Fibroblast of lung (primary cell): ENCODE measurements at regions not wholly inside any gene's neighbourhood (a gene's known extent, or its start where the extent isn't known, plus 50 kb on each side); places are given as distances from the start of the nearest gene placed in this dataset.

ENCODE experiments used
- DNase-seq, 2 donors: peaks; one replicate each; pipeline versions ENCODE4 v3.0.0 to v3.0.0-alpha.2; 2010; ENCODE audit warnings: low read depth in 2 of 2
- H2AFZ ChIP-seq: 2 replicates; pipeline ENCODE4 v1.5.1; 2012; ENCODE audit warnings: low read length, control low read depth, inconsistent platforms
- H3K27ac ChIP-seq: 2 replicates; pipeline ENCODE4 v1.5.1; 2011; ENCODE audit warnings: low read length, control low read depth; ENCODE audit not compliant: insufficient read depth
- H3K27me3 ChIP-seq: 2 replicates; pipeline ENCODE4 v1.5.1; 2011; ENCODE audit warnings: mild to moderate bottlenecking, low read length; ENCODE audit not compliant: control insufficient read depth, insufficient read depth
- H3K36me3 ChIP-seq: 2 replicates; pipeline ENCODE4 v1.5.1; 2011; ENCODE audit warnings: low read length; ENCODE audit not compliant: control insufficient read depth, insufficient read depth
- H3K4me1 ChIP-seq: 2 replicates; pipeline ENCODE4 v1.5.1; 2011; ENCODE audit warnings: low read length; ENCODE audit not compliant: control insufficient read depth, insufficient read depth; ENCODE audit errors: extremely low read depth
- H3K4me2 ChIP-seq: 2 replicates; pipeline ENCODE4 v1.5.1; 2011; ENCODE audit warnings: low read length, control low read depth; ENCODE audit not compliant: insufficient read depth; ENCODE audit errors: extremely low read depth
- H3K4me3 ChIP-seq, 4 experiments: fragments of 200-600 bp in 1 of 4; sonication (generic) in 1 of 4; replicated peaks in 1 of 4; 2 replicates each; pipeline ENCODE4 v1.5.1; 2011 to 2016; ENCODE audit warnings: low read length in 4 of 4, low read depth in 3 of 4, mild to moderate bottlenecking in 3 of 4, control low read depth in 2 of 4, inconsistent platforms in 1 of 4, mixed read lengths in 1 of 4; ENCODE audit not compliant: insufficient read depth in 1 of 4; ENCODE audit errors: control extremely low read depth in 1 of 4
- H3K79me2 ChIP-seq: 2 replicates; pipeline ENCODE4 v1.5.1; 2012; ENCODE audit warnings: mild to moderate bottlenecking, low read length, inconsistent platforms; ENCODE audit not compliant: control insufficient read depth, insufficient read depth
- H3K9ac ChIP-seq: 2 replicates; pipeline ENCODE4 v1.5.1; 2011; ENCODE audit warnings: mild to moderate bottlenecking, low read length, control low read depth; ENCODE audit not compliant: insufficient read depth
- H3K9me3 ChIP-seq: 2 replicates; pipeline ENCODE4 v1.5.1; 2012; ENCODE audit warnings: low read depth, low read length; ENCODE audit not compliant: control insufficient read depth, insufficient read depth
- H4K20me1 ChIP-seq: 2 replicates; pipeline ENCODE4 v1.5.1; 2011; ENCODE audit warnings: low read length; ENCODE audit not compliant: control insufficient read depth, insufficient read depth; ENCODE audit errors: extremely low read depth
- CTCF ChIP-seq, 2 donors: IDR thresholded peaks in 1 of 2; conservative IDR thresholded peaks in 1 of 2; 1 replicate in 1 of 2; 2 replicates in 1 of 2; pipeline ENCODE4 v1.5.1; 2011 to 2012; ENCODE audit warnings: low read length in 2 of 2, control low read depth in 1 of 2, inconsistent platforms in 1 of 2, low read depth in 1 of 2, mild to moderate bottlenecking in 1 of 2
- EZH2 ChIP-seq: IDR thresholded peaks from 2 replicates; pipeline ENCODE4 v1.5.1; 2012; ENCODE audit warnings: low read length, control low read depth, mild to moderate bottlenecking; ENCODE audit errors: missing control alignments

- no peak overlapping the region for H2AFZ ChIP-seq
- H3K79me2 ChIP-seq: no peaks in the 10 kb centered on the region
- H3K9ac ChIP-seq: no peak overlapping the region
- no peaks in the 10 kb centered on the region for H4K20me1 ChIP-seq
- no peaks in the 10 kb centered on the region for H3K36me3 ChIP-seq
- H3K4me1 ChIP-seq: no peaks in the 10 kb centered on the region
- H3K27me3 ChIP-seq: no peaks in the 10 kb centered on the region
- no peak for DNase-seq
- no peak overlapping the region for H3K4me2 ChIP-seq
- H3K9me3 ChIP-seq: no peaks in the 10 kb centered on the region
- no peak overlapping the region for H3K4me3 ChIP-seq
- H3K27ac ChIP-seq: no peak overlapping the region
- TF ChIP-seq CTCF (conservative IDR thresholded peaks at IDR 0.05 in 1 of 2, IDR thresholded peaks at IDR 0.05 in 1 of 2; ENCODE audit: low read depth in 1 of 2, low read length in 2 of 2): no peak
- TF ChIP-seq EZH2: no peak
Measured at GRCh38 chr2:12075603-12076002, 329.2 kb downstream of the LPIN1 start.

- Histone ChIP-seq H3K27ac (no peak overlapping the region), H3K79me2 (no peaks in the 10 kb centered on the region), H3K27me3 (no peaks in the 10 kb centered on the region), H3K4me2 (no peak overlapping the region), H3K4me1 (no peaks in the 10 kb centered on the region), H3K9me3 (no peaks in the 10 kb centered on the region), H4K20me1 (no peaks in the 10 kb centered on the region), H3K4me3 (no peak overlapping the region), H2AFZ (no peak overlapping the region), H3K36me3 (no peaks in the 10 kb centered on the region), H3K9ac (no peak overlapping the region)
- peak; percentile 31 to 39 for DNase-seq
- TF ChIP-seq CTCF (conservative IDR thresholded peaks at IDR 0.05 in 1 of 2, IDR thresholded peaks at IDR 0.05 in 1 of 2; ENCODE audit: low read depth in 1 of 2, low read length in 2 of 2): no peak
- no peak for TF ChIP-seq EZH2
Measured at GRCh38 chr2:12076810-12077209, 330.4 kb downstream of the LPIN1 start.

GRCh38 chr2:12080360-12080759, 333.9 kb downstream of the LPIN1 start:
- no peak for DNase-seq
- no peaks in the 10 kb centered on the region for H4K20me1 ChIP-seq
- H3K9ac ChIP-seq: no peak overlapping the region
- H3K4me2 ChIP-seq: no peak overlapping the region
- H3K9me3 ChIP-seq: no peaks in the 10 kb centered on the region
- no peak overlapping the region for H2AFZ ChIP-seq
- H3K36me3 ChIP-seq: no peaks in the 10 kb centered on the region
- no peaks in the 10 kb centered on the region for H3K27me3 ChIP-seq
- TF ChIP-seq EZH2 (no peak), CTCF (conservative IDR thresholded peaks at IDR 0.05 in 1 of 2, IDR thresholded peaks at IDR 0.05 in 1 of 2; ENCODE audit: low read depth in 1 of 2, low read length in 2 of 2) (no peak)
- no peak overlapping the region for H3K4me3 ChIP-seq
- no peaks in the 10 kb centered on the region for H3K4me1 ChIP-seq
- no peaks in the 10 kb centered on the region for H3K79me2 ChIP-seq
- no peak overlapping the region for H3K27ac ChIP-seq
